DMS 273 (cell line): ENCODE measurements at regions not wholly inside any gene's neighbourhood (a gene's known extent, or its start where the extent isn't known, plus 50 kb on each side); places are given as distances from the start of the nearest gene placed in this dataset.
"Not testable (repeated sequence)": the region's sequence is repeated elsewhere in the genome, so short reads cannot be mapped to it uniquely, and the experiment has no call there.

ENCODE experiments used
- DNase-seq: peaks from one replicate; lab custom pipeline; 2025; ENCODE audit not compliant: unreplicated experiment; lab: John Stamatoyannopoulos, UW

GRCh38 chr3:125914608-125915436 is 54.2 kb upstream of the ROPN1B start:
- peak; percentile 53 for DNase-seq

GRCh38 chr3:125915437-125915787 is 53.6 kb upstream of the ROPN1B start:
- peak; percentile 63 for DNase-seq

- peak; percentile 99 for DNase-seq
These were observed 53.1 kb upstream of the ROPN1B start for GRCh38 chr3:125915792-125916375.

GRCh38 chr3:125916376-125916978 is 52.5 kb upstream of the ROPN1B start:
- peak; percentile 99 for DNase-seq

GRCh38 chr3:125917020-125917549 is 51.9 kb upstream of the ROPN1B start:
- peak; percentile 87 for DNase-seq

- DNase-seq = not testable (repeated sequence)
These were observed 51.0 kb upstream of the ROPN1B start for GRCh38 chr3:125918024-125918423.

- DNase-seq = not testable (repeated sequence)
These were observed 50.5 kb upstream of the ROPN1B start for GRCh38 chr3:125918451-125918850.

- not testable (repeated sequence) for DNase-seq
These were observed 50.1 kb upstream of the ROPN1B start for GRCh38 chr3:125918866-125919265.
